ENCODE measurements at regions not wholly inside any gene's neighbourhood (a gene's known extent, or its start where the extent isn't known, plus 50 kb on each side); places are given as distances from the start of the nearest gene placed in this dataset.

DNA sequence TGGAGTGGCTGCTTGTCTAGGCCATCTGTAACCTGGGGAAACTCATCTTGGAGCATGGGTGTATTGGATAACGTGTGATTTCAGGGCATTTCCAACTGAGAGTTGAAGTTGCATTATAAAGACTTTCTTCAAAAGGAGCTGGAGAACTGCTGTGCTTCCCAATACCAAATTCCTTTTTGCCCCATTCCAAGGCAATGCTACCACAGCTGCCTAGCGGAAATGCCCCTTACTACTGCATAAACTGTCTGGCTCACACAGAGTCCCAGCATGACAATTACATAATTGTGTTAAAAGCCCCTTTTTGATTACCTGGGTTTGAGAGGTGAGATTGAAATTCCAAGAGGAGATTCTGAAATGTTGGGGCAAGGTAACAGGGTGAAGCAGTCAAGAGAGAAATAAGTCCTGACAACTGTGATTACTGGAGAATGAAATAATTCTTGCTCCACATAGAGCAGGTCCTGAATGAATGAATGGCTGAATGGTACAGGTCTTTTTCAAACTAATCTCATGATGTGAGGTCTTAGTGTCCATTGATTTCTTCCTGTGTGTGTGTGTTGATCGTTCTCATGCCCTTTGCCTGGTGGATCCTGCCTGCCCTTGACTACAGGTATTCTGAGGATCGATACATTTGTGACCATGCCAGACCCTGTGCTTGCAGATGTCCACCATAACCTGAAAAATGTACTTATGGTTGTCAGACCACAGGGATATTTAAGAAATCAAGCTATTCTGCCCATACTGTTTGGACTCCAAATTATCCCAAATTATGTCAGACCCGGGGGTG, 386.5 kb downstream of the GRIN2B start:
- TF ChIP-seq, protein P1, sequence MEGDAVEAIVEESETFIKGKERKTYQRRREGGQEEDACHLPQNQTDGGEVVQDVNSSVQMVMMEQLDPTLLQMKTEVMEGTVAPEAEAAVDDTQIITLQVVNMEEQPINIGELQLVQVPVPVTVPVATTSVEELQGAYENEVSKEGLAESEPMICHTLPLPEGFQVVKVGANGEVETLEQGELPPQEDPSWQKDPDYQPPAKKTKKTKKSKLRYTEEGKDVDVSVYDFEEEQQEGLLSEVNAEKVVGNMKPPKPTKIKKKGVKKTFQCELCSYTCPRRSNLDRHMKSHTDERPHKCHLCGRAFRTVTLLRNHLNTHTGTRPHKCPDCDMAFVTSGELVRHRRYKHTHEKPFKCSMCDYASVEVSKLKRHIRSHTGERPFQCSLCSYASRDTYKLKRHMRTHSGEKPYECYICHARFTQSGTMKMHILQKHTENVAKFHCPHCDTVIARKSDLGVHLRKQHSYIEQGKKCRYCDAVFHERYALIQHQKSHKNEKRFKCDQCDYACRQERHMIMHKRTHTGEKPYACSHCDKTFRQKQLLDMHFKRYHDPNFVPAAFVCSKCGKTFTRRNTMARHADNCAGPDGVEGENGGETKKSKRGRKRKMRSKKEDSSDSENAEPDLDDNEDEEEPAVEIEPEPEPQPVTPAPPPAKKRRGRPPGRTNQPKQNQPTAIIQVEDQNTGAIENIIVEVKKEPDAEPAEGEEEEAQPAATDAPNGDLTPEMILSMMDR (IDR thresholded peaks at IDR 0.05): no peak
- TF ChIP-seq, protein P2, sequence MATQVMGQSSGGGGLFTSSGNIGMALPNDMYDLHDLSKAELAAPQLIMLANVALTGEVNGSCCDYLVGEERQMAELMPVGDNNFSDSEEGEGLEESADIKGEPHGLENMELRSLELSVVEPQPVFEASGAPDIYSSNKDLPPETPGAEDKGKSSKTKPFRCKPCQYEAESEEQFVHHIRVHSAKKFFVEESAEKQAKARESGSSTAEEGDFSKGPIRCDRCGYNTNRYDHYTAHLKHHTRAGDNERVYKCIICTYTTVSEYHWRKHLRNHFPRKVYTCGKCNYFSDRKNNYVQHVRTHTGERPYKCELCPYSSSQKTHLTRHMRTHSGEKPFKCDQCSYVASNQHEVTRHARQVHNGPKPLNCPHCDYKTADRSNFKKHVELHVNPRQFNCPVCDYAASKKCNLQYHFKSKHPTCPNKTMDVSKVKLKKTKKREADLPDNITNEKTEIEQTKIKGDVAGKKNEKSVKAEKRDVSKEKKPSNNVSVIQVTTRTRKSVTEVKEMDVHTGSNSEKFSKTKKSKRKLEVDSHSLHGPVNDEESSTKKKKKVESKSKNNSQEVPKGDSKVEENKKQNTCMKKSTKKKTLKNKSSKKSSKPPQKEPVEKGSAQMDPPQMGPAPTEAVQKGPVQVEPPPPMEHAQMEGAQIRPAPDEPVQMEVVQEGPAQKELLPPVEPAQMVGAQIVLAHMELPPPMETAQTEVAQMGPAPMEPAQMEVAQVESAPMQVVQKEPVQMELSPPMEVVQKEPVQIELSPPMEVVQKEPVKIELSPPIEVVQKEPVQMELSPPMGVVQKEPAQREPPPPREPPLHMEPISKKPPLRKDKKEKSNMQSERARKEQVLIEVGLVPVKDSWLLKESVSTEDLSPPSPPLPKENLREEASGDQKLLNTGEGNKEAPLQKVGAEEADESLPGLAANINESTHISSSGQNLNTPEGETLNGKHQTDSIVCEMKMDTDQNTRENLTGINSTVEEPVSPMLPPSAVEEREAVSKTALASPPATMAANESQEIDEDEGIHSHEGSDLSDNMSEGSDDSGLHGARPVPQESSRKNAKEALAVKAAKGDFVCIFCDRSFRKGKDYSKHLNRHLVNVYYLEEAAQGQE (IDR thresholded peaks at IDR 0.05; ENCODE audit: insufficient read depth in 1 of 2, low read depth in 2 of 2, low read length in 1 of 2): no peak

Data from Panc1 (cell line).